Neural progenitor cell (in vitro differentiated cells): ENCODE measurements at regions not wholly inside any gene's neighbourhood (a gene's known extent, or its start where the extent isn't known, plus 50 kb on each side); places are given as distances from the start of the nearest gene placed in this dataset.
"Not testable (repeated sequence)": the region's sequence is repeated elsewhere in the genome, so short reads cannot be mapped to it uniquely, and the experiment has no call there.

Source experiments
- CTCF ChIP-seq: fragments of 200-600 bp; sonication (generic); IDR thresholded peaks from 2 replicates; pipeline ENCODE4 v1.5.1; 2017; ENCODE audit warnings: antibody characterized with exemption, mild to moderate bottlenecking
- EZH2phosphoT487 ChIP-seq: fragments of 200-600 bp; sonication (generic); IDR thresholded peaks from 2 replicates; pipeline ENCODE4 v1.6.1; 2017; ENCODE audit warnings: antibody characterized with exemption

- TF ChIP-seq CTCF, EZH2phosphoT487: not testable (repeated sequence)
Observed at GRCh38 chr7:13114240-13114639, 426.8 kb downstream of the ARL4A start.
